SK-N-MC (cell line): ENCODE measurements at regions not wholly inside any gene's neighbourhood (a gene's known extent, or its start where the extent isn't known, plus 50 kb on each side); places are given as distances from the start of the nearest gene placed in this dataset.

ENCODE experiments used
- DNase-seq: peaks from one replicate; pipeline ENCODE4 v3.0.0-alpha.2; 2011; ENCODE audit warnings: low read depth, low spot score
- H3K27ac ChIP-seq: fragments of 200-600 bp; sonication (generic); 2 replicates; pipeline ENCODE4 v1.5.1; 2016; ENCODE audit warnings: mixed run types
- H3K36me3 ChIP-seq: fragments of 200-600 bp; sonication (generic); 2 replicates; pipeline ENCODE4 v1.6.1; 2017; ENCODE audit warnings: antibody characterized with exemption, low read length, mixed read lengths; ENCODE audit not compliant: insufficient read depth
- H3K4me3 ChIP-seq: fragments of 200-600 bp; sonication (generic); 2 replicates; pipeline ENCODE4 v1.5.1; 2016
- H3K9ac ChIP-seq: fragments of 200-600 bp; sonication (generic); 2 replicates; pipeline ENCODE4 v1.8.0; 2017; ENCODE audit warnings: mixed run types, mixed read lengths; ENCODE audit not compliant: insufficient read length
- H3K9me3 ChIP-seq: fragments of 200-600 bp; sonication (generic); 2 replicates; pipeline ENCODE4 v1.6.1; 2017; ENCODE audit warnings: low read depth, mild to moderate bottlenecking, antibody characterized with exemption, low read length, moderate library complexity, mixed read lengths
- EZH2 ChIP-seq: fragments of 200-600 bp; sonication (generic); IDR thresholded peaks from one replicate; pipeline ENCODE4 v1.6.1; 2017; ENCODE audit warnings: antibody characterized with exemption
- FOXP2 ChIP-seq: optimal IDR thresholded peaks from 2 replicates; pipeline ENCODE3; 2011; ENCODE audit warnings: mild to moderate bottlenecking, moderate library complexity; ENCODE audit not compliant: insufficient read depth; ENCODE audit errors: extremely low read length, control extremely low read depth
- POLR2AphosphoS5 ChIP-seq: IDR thresholded peaks from 2 replicates; pipeline ENCODE4 v1.6.1; 2012; ENCODE audit warnings: mild to moderate bottlenecking, low read depth, low read length, borderline replicate concordance

DNA sequence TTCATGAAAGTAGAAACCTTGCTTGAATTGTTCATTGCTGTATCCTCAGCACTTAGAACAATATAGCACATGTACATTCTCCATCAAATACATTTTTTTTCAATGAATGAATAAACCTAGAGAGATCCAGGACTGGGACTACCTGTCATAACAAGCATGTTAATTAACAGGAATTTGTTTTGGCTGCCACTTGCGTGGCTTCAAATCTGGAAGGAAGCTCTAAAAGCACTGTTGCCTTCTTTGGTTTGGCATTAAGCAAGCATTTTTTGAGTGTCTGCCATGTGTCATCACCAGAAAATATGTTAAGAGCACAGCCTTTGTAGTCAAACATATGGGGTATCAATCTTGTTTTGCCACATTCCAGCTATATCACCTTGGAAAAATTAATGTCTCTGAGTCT lies 131.9 kb upstream of the BACH2 start:
- no peak for TF ChIP-seq POLR2AphosphoS5
- TF ChIP-seq EZH2: no peak
- no peak for TF ChIP-seq FOXP2
- Histone ChIP-seq H3K9ac (no peak overlapping the region), H3K9me3 (no peaks in the 10 kb centered on the region), H3K27ac (no peak overlapping the region), H3K4me3 (no peak overlapping the region), H3K36me3 (no peaks in the 10 kb centered on the region)
- DNase-seq: no peak

DNA sequence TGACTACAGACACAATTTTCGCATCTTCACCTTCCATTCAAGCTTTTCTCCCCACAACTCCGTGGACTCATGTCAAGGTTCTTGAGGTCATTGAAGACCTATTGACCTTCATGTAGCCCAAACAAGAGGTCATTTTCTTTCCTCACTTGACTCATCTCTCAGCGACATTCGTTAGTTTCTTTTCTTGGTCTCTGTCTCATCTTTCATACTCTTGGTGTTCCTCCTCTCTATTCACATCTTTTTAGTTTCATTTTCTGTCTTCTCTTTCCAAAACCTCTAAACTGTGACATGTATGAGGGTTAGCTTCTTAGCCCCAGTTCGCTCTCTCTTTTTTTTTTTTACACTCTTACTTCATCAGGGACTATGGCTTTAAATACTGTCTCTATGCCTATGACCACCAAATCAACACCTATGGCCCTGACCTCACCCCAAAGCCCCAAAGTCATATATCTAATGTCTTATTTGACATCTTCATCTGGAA lies 128.6 kb upstream of the BACH2 start:
- Histone ChIP-seq H3K9me3 (no peaks in the 10 kb centered on the region), H3K36me3 (no peaks in the 10 kb centered on the region), H3K27ac (no peak overlapping the region), H3K4me3 (no peak overlapping the region), H3K9ac (no peak overlapping the region)
- TF ChIP-seq EZH2 (no peak), POLR2AphosphoS5 (no peak), FOXP2 (no peak)
- no peak for DNase-seq

DNA sequence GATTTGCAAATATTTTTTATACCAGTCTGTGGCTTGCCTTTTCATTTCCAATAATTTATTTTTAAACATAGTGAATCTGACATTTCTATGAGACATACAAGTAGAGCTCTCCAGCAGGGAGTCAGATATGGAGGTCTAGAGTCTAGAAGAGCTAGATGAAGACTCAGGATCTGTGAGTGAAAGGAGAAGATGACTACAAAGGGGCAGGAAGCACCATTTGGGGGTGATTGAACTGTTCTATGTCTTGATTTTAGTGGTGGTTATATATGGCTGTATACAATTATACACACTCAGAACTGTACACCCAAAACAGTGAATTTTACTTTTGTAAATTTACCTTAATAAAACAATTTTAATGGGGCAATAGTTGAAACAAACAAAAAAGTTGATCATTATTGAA lies 127.9 kb upstream of the BACH2 start:
- H3K27ac ChIP-seq: no peak overlapping the region
- no peak for DNase-seq
- no peak for TF ChIP-seq EZH2
- TF ChIP-seq POLR2AphosphoS5: no peak
- no peak for TF ChIP-seq FOXP2
- no peaks in the 10 kb centered on the region for H3K36me3 ChIP-seq
- H3K4me3 ChIP-seq: no peak overlapping the region
- no peaks in the 10 kb centered on the region for H3K9me3 ChIP-seq
- no peak overlapping the region for H3K9ac ChIP-seq

DNA sequence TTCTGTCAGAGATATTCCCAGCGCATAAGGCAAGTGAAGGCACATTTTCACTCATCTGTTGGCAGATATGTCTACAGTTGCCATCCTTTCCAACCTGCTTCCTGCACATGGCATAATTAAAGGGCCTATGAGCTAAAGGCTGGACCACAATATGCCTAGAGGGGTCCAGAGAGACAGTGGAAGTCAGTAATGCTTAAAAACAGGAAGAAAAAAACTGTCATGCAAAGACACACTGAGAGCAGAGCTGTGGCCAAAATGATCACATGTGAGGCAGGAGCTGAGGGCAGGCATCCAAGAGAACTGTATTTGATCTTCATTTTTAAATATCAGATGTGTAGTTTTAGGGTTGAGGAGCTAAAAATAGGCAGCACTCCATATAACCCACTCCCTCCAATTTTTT lies 125.0 kb upstream of the BACH2 start:
- no peaks in the 10 kb centered on the region for H3K9me3 ChIP-seq
- no peak overlapping the region for H3K27ac ChIP-seq
- no peak for DNase-seq
- H3K9ac ChIP-seq: no peak overlapping the region
- H3K4me3 ChIP-seq: no peak overlapping the region
- no peak for TF ChIP-seq EZH2
- TF ChIP-seq FOXP2: no peak
- TF ChIP-seq POLR2AphosphoS5: no peak
- no peaks in the 10 kb centered on the region for H3K36me3 ChIP-seq

DNA sequence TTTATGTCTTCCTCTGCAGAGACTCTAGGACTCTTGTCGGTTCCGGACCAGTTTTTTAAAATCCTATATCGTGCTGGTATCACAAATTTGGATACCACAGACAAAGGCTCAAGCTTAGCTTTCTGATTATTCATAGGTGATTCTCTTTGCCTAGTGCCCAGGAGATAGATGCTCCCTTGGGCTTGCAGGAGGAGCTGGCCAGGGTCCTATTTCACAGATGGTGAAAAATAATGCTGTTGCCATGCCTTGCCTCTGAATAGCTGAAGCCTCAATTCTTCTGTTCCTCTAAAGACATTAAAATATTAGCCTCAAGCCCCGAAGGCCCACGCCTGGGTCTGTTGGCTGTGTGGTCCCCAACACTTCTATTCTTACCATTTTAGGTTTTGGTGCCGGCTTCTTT lies 123.9 kb upstream of the BACH2 start:
- DNase-seq: no peak
- Histone ChIP-seq H3K27ac (no peak overlapping the region), H3K4me3 (no peak overlapping the region), H3K9me3 (no peaks in the 10 kb centered on the region), H3K9ac (no peak overlapping the region), H3K36me3 (no peaks in the 10 kb centered on the region)
- TF ChIP-seq POLR2AphosphoS5 (no peak), EZH2 (no peak), FOXP2 (no peak)

DNA sequence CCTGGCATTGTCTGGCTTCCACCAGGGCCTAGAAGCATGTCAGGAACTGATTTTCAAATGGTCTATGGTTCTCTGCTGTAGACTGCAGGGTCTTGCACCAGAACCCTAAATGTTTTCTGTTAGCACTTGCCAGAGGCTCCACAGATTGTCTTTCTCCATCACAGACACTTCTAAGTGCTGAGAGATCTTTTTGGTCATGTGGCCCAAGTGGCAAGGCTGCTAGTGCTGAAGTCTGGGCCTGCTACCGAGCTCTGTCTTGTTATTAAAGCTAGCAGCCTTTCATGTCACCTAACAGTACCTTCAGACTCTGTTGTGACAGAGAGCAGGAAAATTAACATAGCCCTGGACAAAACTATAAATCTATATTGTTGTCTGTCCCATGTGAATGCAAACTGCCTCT lies 120.7 kb upstream of the BACH2 start:
- TF ChIP-seq EZH2 (no peak), FOXP2 (no peak), POLR2AphosphoS5 (no peak)
- H3K9me3 ChIP-seq: no peaks in the 10 kb centered on the region
- DNase-seq: no peak
- no peak overlapping the region for H3K4me3 ChIP-seq
- no peak overlapping the region for H3K9ac ChIP-seq
- H3K27ac ChIP-seq: no peak overlapping the region
- H3K36me3 ChIP-seq: no peaks in the 10 kb centered on the region

DNA sequence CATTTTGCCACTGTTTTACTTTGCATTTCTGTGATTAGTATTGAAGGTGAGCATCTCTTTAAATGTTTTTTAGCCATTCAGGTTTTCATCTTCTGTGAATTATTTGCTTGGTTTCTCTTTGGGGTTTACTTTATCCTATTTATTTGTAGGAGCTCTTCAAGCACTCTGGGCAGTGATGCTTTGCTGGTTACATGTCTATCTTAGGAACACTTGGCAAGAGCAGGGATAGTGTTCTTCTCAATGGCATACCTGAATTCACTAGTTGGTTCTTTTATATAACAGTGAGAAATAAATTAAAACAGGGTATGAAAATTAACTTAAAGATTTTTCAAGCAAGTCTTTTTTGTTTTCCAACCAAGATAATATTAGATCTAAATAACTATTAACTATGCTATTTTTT lies 119.7 kb upstream of the BACH2 start:
- no peak overlapping the region for H3K27ac ChIP-seq
- H3K36me3 ChIP-seq: no peaks in the 10 kb centered on the region
- H3K9me3 ChIP-seq: no peaks in the 10 kb centered on the region
- no peak for DNase-seq
- no peak overlapping the region for H3K9ac ChIP-seq
- no peak overlapping the region for H3K4me3 ChIP-seq
- no peak for TF ChIP-seq POLR2AphosphoS5
- TF ChIP-seq FOXP2: no peak
- no peak for TF ChIP-seq EZH2

DNA sequence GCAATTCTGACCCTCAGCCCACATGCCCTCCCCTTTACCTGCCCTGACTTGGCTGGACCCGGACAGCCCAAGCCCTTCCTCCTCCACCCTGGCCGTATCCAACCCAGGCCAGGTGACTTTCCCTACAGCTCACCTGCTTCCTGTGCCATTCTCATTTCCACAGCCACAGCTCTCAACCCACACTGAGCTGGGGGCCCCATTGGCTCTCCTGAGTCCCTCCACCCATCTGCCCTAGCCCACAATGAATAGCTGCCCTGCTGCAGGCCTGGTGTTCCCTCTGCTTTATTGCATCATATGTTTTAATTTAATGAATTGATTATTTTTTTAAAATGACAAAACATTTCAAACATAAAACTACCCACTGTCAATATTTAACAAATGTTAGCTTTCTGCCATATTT lies 118.5 kb upstream of the BACH2 start:
- H3K27ac ChIP-seq: no peak overlapping the region
- no peak for TF ChIP-seq EZH2
- no peak for TF ChIP-seq FOXP2
- TF ChIP-seq POLR2AphosphoS5: no peak
- H3K9ac ChIP-seq: no peak overlapping the region
- H3K9me3 ChIP-seq: no peaks in the 10 kb centered on the region
- no peak for DNase-seq
- no peaks in the 10 kb centered on the region for H3K36me3 ChIP-seq
- no peak overlapping the region for H3K4me3 ChIP-seq

DNA sequence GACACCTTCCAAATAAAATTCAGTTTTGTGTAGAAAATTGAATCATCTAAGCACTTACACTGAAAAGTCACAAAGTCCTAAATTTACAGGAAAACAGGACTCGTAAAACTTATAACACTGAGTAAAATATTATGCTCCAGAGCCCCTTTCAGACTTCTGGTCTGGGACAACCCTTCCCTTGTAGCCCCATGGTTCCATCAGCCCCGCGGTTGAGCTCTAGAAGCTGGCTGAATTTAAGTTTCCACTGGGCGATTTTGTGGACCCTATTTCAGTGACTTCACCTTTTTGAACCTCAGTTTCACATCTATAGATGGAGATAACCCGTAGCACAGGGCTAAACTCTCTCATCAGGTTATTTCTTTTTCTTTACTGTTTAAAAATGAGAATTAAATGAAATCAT lies 117.7 kb upstream of the BACH2 start:
- Histone ChIP-seq H3K36me3 (no peaks in the 10 kb centered on the region), H3K9me3 (no peaks in the 10 kb centered on the region), H3K4me3 (no peak overlapping the region), H3K9ac (no peak overlapping the region), H3K27ac (no peak overlapping the region)
- no peak for TF ChIP-seq EZH2
- no peak for TF ChIP-seq FOXP2
- no peak for TF ChIP-seq POLR2AphosphoS5
- no peak for DNase-seq
